HuH-7 (cell line): ENCODE measurements at regions not wholly inside any gene's neighbourhood (a gene's known extent, or its start where the extent isn't known, plus 50 kb on each side); places are given as distances from the start of the nearest gene placed in this dataset.
"Not testable (repeated sequence)": the region's sequence is repeated elsewhere in the genome, so short reads cannot be mapped to it uniquely, and the experiment has no call there.

Source experiments
- DNase-seq: peaks from one replicate; pipeline ENCODE4 v3.0.0; 2011; ENCODE audit warnings: low spot score

- no peak for DNase-seq
Measured at GRCh38 chr13:88235441-88235840, 564.3 kb downstream of the SLITRK5 start.

- DNase-seq = no peak
Measured at GRCh38 chr13:88246239-88246638, 575.1 kb downstream of the SLITRK5 start.

- no peak for DNase-seq
Measured at GRCh38 chr13:88248393-88248792, 577.2 kb downstream of the SLITRK5 start.

- DNase-seq = no peak
Measured at GRCh38 chr13:88257706-88258105, 586.5 kb downstream of the SLITRK5 start.

- DNase-seq = no peak
Measured at GRCh38 chr13:88263808-88264207, 592.6 kb downstream of the SLITRK5 start.

- DNase-seq = no peak
Measured at GRCh38 chr13:88281841-88282240, 610.7 kb downstream of the SLITRK5 start.

- DNase-seq = no peak
Measured at GRCh38 chr13:88285329-88285728, 614.2 kb downstream of the SLITRK5 start.

GRCh38 chr13:88288326-88288725 is 617.2 kb downstream of the SLITRK5 start:
- no peak for DNase-seq

GRCh38 chr13:88291731-88292130 is 620.6 kb downstream of the SLITRK5 start:
- DNase-seq = not testable (repeated sequence)

GRCh38 chr13:88294368-88294767 is 623.2 kb downstream of the SLITRK5 start:
- no peak for DNase-seq

GRCh38 chr13:88303157-88303556 is 632.0 kb downstream of the SLITRK5 start:
- no peak for DNase-seq

- DNase-seq = no peak
Measured at GRCh38 chr13:88303605-88304004, 632.4 kb downstream of the SLITRK5 start.

- no peak for DNase-seq
Measured at GRCh38 chr13:88314496-88314895, 643.3 kb downstream of the SLITRK5 start.

GRCh38 chr13:88329066-88329465 is 657.9 kb downstream of the SLITRK5 start:
- DNase-seq = no peak

GRCh38 chr13:88339271-88339741 is 668.1 kb downstream of the SLITRK5 start:
- no peak for DNase-seq

GRCh38 chr13:88345171-88345847 is 674.1 kb downstream of the SLITRK5 start:
- DNase-seq = no peak

- no peak for DNase-seq
Measured at GRCh38 chr13:88360761-88361160, 689.6 kb downstream of the SLITRK5 start.

- DNase-seq = no peak
Measured at GRCh38 chr13:88369866-88370265, 698.7 kb downstream of the SLITRK5 start.

GRCh38 chr13:88376760-88377388 is 705.7 kb downstream of the SLITRK5 start:
- DNase-seq = no peak

- no peak for DNase-seq
Measured at GRCh38 chr13:88377852-88378251, 706.7 kb downstream of the SLITRK5 start.

- no peak for DNase-seq
Measured at GRCh38 chr13:88384542-88384941, 713.4 kb downstream of the SLITRK5 start.

- DNase-seq = no peak
Measured at GRCh38 chr13:88395804-88396203, 724.6 kb downstream of the SLITRK5 start.

- DNase-seq = no peak
Measured at GRCh38 chr13:88411696-88412095, 740.5 kb downstream of the SLITRK5 start.

GRCh38 chr13:88417801-88418200 is 746.6 kb downstream of the SLITRK5 start:
- DNase-seq = no peak
